ENCODE measurements at regions not wholly inside any gene's neighbourhood (a gene's known extent, or its start where the extent isn't known, plus 50 kb on each side); places are given as distances from the start of the nearest gene placed in this dataset.

DNA sequence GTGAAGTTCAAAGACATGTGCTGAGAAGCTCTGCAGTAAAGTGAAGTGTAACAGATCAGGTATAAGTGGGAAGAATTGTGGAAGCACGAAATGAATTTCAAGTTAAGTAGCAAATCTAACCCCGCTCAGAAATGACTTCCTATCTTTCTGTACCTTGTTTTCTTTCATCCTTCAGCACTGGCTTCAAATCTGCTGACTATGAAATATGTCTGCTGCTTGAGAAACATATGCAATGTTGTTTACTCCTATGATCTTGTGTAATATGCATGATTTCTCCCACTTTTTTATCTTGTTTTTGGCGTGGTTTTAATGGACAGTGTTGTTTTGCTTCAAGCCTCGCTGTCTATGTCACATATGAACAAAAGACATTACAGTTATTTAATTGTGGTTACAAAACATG is 545.3 kb upstream of the NCAM2 start:
- Histone ChIP-seq H3K4me1 (ENCODE audit: control insufficient read depth, extremely low read depth, insufficient read depth, low read length) (no peaks in the 10 kb centered on the region), H3K36me3 (ENCODE audit: control insufficient read depth in 2 of 2, extremely low read depth in 1 of 2, insufficient read depth in 2 of 2, low read length in 2 of 2) (no peaks in the 10 kb centered on the region), H3K9ac (replicated peaks; ENCODE audit: extremely low read depth, insufficient read depth, low read length) (no peak overlapping the region), H4K20me1 (replicated peaks; ENCODE audit: control insufficient read depth, extremely low read depth, insufficient read depth, low read length) (no peaks in the 10 kb centered on the region), H3K4me2 (ENCODE audit: insufficient read depth, low read length) (no peak overlapping the region), H2AFZ (ENCODE audit: low read depth, low read length) (no peak overlapping the region), H3K79me2 (ENCODE audit: control insufficient read depth, insufficient read depth, low read length) (no peaks in the 10 kb centered on the region), H3K27me3 (ENCODE audit: control insufficient read depth in 2 of 2, insufficient read depth in 2 of 2, low read length in 2 of 2) (no peaks in the 10 kb centered on the region), H3K9me1 (replicated peaks; ENCODE audit: control insufficient read depth, extremely low read depth, insufficient read depth, low read length) (no peaks in the 10 kb centered on the region), H3K9me3 (replicated peaks; ENCODE audit: control insufficient read depth, insufficient read depth, low read length) (no peaks in the 10 kb centered on the region), H3K27ac (ENCODE audit: insufficient read depth, low read depth, low read length) (no peak overlapping the region), H3K4me3 (replicated peaks in 1 of 3; ENCODE audit: insufficient read depth in 1 of 3, low read depth in 1 of 3, low read length in 3 of 3) (no peak overlapping the region)
- dilution Hi-C loops (cut with MboI; ENCODE audit: extremely low pct_ligation_motif_present, low sequenced_read_pairs) (no loop called here), intact Hi-C loops (cut with micrococcal nuclease) (no loop called here)
- CTCF ChIA-PET = no interaction called here
- DNase-seq (ENCODE audit: low read depth, low spot score) (no peak), FAIRE-seq (no peak)
- TF ChIP-seq FOS (IDR thresholded peaks at IDR 0.05; ENCODE audit: borderline replicate concordance, insufficient read depth, low read length) (no peak), JUN (IDR thresholded peaks at IDR 0.05; ENCODE audit: borderline replicate concordance, insufficient read depth, insufficient read length, low read depth) (no peak), MAX (IDR thresholded peaks at IDR 0.05; ENCODE audit: insufficient read depth, insufficient read length) (no peak), MYC (IDR thresholded peaks at IDR 0.05; ENCODE audit: low read depth, low read length) (no peak), EZH2 (IDR thresholded peaks at IDR 0.05; ENCODE audit: borderline replicate concordance, low read depth, low read length, severe bottlenecking) (no peak), POLR2A (IDR thresholded peaks at IDR 0.05; ENCODE audit: low read depth, low read length) (no peak), GATA2 (IDR thresholded peaks at IDR 0.05; ENCODE audit: insufficient read depth, insufficient read length, low read depth, low read length) (no peak), POLR2AphosphoS5 (IDR thresholded peaks at IDR 0.05; ENCODE audit: insufficient read depth, low read depth, low read length) (no peak)
- TF ChIP-seq, protein P1, sequence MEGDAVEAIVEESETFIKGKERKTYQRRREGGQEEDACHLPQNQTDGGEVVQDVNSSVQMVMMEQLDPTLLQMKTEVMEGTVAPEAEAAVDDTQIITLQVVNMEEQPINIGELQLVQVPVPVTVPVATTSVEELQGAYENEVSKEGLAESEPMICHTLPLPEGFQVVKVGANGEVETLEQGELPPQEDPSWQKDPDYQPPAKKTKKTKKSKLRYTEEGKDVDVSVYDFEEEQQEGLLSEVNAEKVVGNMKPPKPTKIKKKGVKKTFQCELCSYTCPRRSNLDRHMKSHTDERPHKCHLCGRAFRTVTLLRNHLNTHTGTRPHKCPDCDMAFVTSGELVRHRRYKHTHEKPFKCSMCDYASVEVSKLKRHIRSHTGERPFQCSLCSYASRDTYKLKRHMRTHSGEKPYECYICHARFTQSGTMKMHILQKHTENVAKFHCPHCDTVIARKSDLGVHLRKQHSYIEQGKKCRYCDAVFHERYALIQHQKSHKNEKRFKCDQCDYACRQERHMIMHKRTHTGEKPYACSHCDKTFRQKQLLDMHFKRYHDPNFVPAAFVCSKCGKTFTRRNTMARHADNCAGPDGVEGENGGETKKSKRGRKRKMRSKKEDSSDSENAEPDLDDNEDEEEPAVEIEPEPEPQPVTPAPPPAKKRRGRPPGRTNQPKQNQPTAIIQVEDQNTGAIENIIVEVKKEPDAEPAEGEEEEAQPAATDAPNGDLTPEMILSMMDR (IDR thresholded peaks at IDR 0.05; ENCODE audit: extremely low read depth in 1 of 2, insufficient read depth in 1 of 2, low read depth in 1 of 2, low read length in 2 of 2) = no peak
- POLR2A ChIA-PET = no interaction called here
- no TSS peak for BruUV-seq (replicated peaks)

Measured in endothelial cell of umbilical vein (primary cell).